Sigmoid colon (tissue), 6 donors: ENCODE measurements at regions not wholly inside any gene's neighbourhood (a gene's known extent, or its start where the extent isn't known, plus 50 kb on each side); places are given as distances from the start of the nearest gene placed in this dataset.

Experiments used
- DNase-seq: peaks from one replicate; pipeline ENCODE4 v3.0.0-alpha.2; 2019
- H3K27ac ChIP-seq, 4 donors: fragments of 200-600 bp; sonication (generic); one replicate each; pipeline ENCODE4 v1.5.1; 2016 to 2019; ENCODE audit warnings: mild to moderate bottlenecking in 1 of 4
- H3K27me3 ChIP-seq, 3 donors: fragments of 200-600 bp; sonication (generic); one replicate each; pipeline ENCODE4 v1.5.1; 2019; ENCODE audit warnings: mild to moderate bottlenecking in 1 of 3
- H3K36me3 ChIP-seq, 4 donors: fragments of 200-600 bp; sonication (generic); one replicate each; pipeline ENCODE4 v1.5.1; 2016 to 2019
- H3K4me1 ChIP-seq, 4 donors: fragments of 200-600 bp; sonication (generic); one replicate each; pipeline ENCODE4 v1.5.1; 2017 to 2019
- H3K4me3 ChIP-seq, 4 donors: fragments of 200-600 bp; sonication (generic); one replicate each; pipeline ENCODE4 v1.5.1; 2017 to 2019; ENCODE audit warnings: mild to moderate bottlenecking in 2 of 4, moderate library complexity in 1 of 4
- H3K9me3 ChIP-seq, 4 donors: fragments of 200-600 bp in 3 of 4; sonication (generic) in 3 of 4; one replicate each; pipeline versions ENCODE4 v1.5.1 to v1.6.1; 2013 to 2019
- EP300 ChIP-seq, 4 donors: sonication (generic); formaldehyde crosslinking; IDR thresholded peaks; one replicate each; pipeline ENCODE4 v1.6.1; 2017; ENCODE audit warnings: antibody characterized with exemption in 4 of 4
- POLR2A ChIP-seq, 2 donors: fragments of 450-650 bp; IDR thresholded peaks; one replicate each; pipeline ENCODE4 v1.6.1; 2016; ENCODE audit warnings: antibody characterized with exemption in 2 of 2, mild to moderate bottlenecking in 2 of 2, moderate library complexity in 2 of 2
- POLR2AphosphoS5 ChIP-seq, 4 donors: sonication (generic); formaldehyde crosslinking; IDR thresholded peaks; one replicate each; pipeline ENCODE4 v1.6.1; 2017; ENCODE audit warnings: antibody characterized with exemption in 4 of 4
- WGBS, 2 donors: extraction: QIAGEN DNeasy Blood & Tissue Kit; methylation state at CpG; one replicate each; pipeline ENCODE4 v1.1.7; 2013; 5-methylcytosine and 5-hydroxymethylcytosine counted together
- intact Hi-C: fragments of 100-400 bp; cut with DNase I; formaldehyde crosslinking; loops from one replicate; pipeline ENCODE4 v1.15.1; 2023
- TF ChIP-seq, protein P1 (sequence below), 4 experiments: fragments of 450-650 bp in 3 of 4; fragments of 200-600 bp in 1 of 4; IDR thresholded peaks; one replicate each; pipeline ENCODE4 v1.5.1; 2016 to 2019; ENCODE audit warnings: antibody characterized with exemption in 4 of 4, mild to moderate bottlenecking in 3 of 4, moderate library complexity in 2 of 4
- donor health status: healthy with polysubstance abuse.
- donor health status: healthy.

DNA sequence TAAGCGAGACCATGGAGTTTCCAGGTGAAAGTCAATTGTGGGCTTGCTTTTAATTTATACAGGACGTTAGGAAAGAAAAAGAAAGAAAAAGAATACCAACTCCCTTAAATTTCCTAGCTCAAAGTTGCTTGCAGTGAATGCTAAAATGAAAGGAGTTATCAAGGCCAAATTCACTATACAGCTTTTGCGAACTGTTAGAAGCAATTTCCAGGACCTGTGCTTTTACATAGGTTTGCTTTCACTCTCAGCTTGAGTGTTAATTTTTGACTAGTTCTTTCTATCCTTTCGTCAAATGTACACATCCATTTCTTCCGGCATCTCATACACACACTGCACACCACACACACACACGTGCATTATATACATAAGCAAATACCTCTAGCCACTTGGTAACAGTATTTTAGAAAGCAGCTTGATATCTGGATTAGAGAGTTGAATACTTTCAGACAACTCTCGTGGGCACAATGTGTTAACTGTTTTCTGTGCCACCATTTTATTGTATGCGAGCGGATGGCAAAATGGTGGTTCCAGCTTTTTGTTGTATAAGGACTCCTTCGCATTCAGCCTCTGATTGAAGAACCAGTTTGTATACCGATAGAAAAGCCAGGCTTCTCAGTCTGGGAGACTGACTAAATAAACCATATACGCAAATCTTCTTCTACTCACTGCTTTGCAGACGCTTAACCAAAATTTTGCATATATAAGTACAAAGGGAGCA is 381.8 kb downstream of the MTX2 start:
- TF ChIP-seq EP300 (IDR thresholded peaks at IDR 0.05): no peak
- TF ChIP-seq POLR2A (IDR thresholded peaks at IDR 0.05): no peak
- TF ChIP-seq, protein P1, sequence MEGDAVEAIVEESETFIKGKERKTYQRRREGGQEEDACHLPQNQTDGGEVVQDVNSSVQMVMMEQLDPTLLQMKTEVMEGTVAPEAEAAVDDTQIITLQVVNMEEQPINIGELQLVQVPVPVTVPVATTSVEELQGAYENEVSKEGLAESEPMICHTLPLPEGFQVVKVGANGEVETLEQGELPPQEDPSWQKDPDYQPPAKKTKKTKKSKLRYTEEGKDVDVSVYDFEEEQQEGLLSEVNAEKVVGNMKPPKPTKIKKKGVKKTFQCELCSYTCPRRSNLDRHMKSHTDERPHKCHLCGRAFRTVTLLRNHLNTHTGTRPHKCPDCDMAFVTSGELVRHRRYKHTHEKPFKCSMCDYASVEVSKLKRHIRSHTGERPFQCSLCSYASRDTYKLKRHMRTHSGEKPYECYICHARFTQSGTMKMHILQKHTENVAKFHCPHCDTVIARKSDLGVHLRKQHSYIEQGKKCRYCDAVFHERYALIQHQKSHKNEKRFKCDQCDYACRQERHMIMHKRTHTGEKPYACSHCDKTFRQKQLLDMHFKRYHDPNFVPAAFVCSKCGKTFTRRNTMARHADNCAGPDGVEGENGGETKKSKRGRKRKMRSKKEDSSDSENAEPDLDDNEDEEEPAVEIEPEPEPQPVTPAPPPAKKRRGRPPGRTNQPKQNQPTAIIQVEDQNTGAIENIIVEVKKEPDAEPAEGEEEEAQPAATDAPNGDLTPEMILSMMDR (IDR thresholded peaks at IDR 0.05): no peak
- no peak for TF ChIP-seq POLR2AphosphoS5 (IDR thresholded peaks at IDR 0.05)
- no peak overlapping the region for H3K4me3 ChIP-seq
- no peaks in the 10 kb centered on the region for H3K9me3 ChIP-seq
- H3K4me1 ChIP-seq: peaks cover 0 to 12% (median 5%) of the 10 kb centered on the region in 4 donors
- H3K36me3 ChIP-seq: no peaks in the 10 kb centered on the region
- H3K27me3 ChIP-seq: peaks cover 0 to 4% (median 0%) of the 10 kb centered on the region in 3 donors
- intact Hi-C loops: loop anchor here (5.0 kb wide), 2 partner anchors 161 to 496 kb away; no protein-coding TSS in a partner anchor
- DNase-seq: no peak
- whole genome bisulfite sequencing, 2 donors: 77 to 82% methylated on average over 13 of the region's 13 CpGs
- H3K27ac ChIP-seq: no peak overlapping the region

DNA sequence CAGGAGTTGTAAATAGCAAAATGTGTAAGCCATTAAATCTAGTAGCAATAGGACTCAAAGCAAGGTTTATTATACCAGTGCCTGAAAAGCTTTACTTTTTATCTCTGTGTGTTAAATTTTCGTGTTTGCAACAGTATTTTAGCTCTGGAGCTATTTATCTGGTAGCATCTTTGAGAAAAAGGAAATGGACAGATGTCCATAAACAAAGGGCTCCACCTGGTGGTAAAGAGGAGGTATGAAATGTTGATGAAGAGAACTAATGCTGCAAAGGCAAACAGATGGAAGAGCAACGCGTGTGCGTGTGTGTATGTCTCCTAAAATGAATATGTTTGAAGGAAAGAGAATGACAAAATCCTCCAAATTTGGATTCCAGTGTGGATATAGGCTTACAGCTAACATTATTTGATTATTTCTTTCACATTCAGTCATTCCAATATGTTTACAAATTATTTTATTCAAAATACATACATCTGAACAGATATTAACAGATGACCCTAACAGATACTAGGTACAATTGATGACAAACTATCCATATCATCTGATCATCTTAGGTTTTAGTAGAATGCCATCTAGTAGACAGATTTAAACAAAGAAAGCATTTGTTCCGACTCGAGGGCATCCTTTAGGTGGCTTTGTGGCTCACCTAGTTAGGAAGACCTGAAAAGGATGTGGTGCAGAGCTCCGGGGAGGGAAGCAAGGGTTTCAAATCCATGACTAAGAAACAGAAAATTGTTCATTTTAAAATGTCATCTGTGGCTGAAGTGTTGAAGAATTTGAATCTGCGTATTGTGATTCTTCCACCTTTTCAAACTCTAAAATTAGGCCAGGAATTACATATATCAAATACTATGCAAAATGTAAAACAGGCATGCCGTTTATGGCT is 383.3 kb downstream of the MTX2 start:
- no peak for DNase-seq
- intact Hi-C loops: loop anchor here (5.0 kb wide), 2 partner anchors 160 to 495 kb away; no protein-coding TSS in a partner anchor
- Histone ChIP-seq H3K4me3 (no peak overlapping the region), H3K4me1 (peaks cover 0 to 12% (median 5%) of the 10 kb centered on the region in 4 donors), H3K9me3 (no peaks in the 10 kb centered on the region), H3K27ac (no peak overlapping the region), H3K27me3 (peaks cover 0 to 4% (median 0%) of the 10 kb centered on the region in 3 donors), H3K36me3 (no peaks in the 10 kb centered on the region)
- TF ChIP-seq, protein P1 (IDR thresholded peaks at IDR 0.05): peak; percentile 59 to 77 (median 62)
- TF ChIP-seq POLR2A (IDR thresholded peaks at IDR 0.05): no peak
- 34 to 49% methylated on average over 9 of the region's 9 CpGs for WGBS, 2 donors

DNA sequence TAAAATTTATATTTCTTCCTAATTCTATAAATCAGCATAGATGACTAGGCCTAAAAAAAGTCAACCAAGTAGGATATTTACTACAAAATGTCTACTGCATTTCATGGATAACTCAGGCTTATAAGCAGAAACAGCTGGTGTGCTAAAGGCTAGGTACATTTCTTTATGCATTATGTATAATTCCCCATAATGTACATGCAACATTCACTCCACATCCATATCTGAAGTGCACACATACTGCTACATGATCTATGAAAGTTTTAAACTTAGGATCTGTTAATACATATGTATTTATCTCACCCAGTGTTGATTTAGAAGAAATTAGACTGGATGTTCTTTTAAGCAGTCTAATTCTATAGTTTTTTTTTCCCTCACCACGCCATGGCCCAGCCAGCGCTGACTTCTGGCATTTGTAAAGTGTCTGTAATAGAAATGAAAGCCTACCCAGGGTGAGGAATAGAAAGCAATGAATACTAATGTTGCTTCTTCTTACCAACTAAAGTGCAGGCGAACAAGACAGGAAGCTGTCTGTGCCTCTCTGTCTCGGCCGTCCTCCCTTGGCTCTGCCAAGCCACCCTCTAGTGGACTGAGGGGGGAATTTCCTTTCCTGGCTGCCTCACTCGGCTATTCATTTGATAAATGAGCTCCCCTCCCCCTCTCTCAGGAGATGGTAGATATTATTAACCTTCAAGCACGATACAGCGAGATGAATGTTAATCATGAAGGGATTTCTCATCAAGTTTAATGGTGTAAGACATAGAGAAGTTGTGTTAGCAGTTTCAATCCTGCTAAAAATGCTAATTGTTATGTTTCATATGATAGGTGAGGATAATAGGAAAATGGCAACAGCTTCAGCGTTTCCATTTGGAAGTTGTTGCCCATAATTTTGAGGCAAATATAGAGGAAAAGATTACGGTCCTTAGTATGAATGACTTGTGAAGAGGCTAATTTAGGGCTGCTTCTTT is 384.5 kb downstream of the MTX2 start:
- no peaks in the 10 kb centered on the region for H3K9me3 ChIP-seq
- no peaks in the 10 kb centered on the region for H3K27me3 ChIP-seq
- peaks cover 0 to 12% (median 5%) of the 10 kb centered on the region in 4 donors for H3K4me1 ChIP-seq
- peak; percentile 81 for DNase-seq
- no peaks in the 10 kb centered on the region for H3K36me3 ChIP-seq
- H3K4me3 ChIP-seq: no peak overlapping the region
- no peak for TF ChIP-seq EP300 (IDR thresholded peaks at IDR 0.05)
- TF ChIP-seq, protein P1 (IDR thresholded peaks at IDR 0.05): peak; percentile 44 to 78 (median 52)
- intact Hi-C loops: loop anchor here (5.0 kb wide), 2 partner anchors 159 to 494 kb away; no protein-coding TSS in a partner anchor
- 23 to 31% methylated on average over 10 of the region's 10 CpGs for WGBS, 2 donors
- peak overlapping the region in 2 of 4 donors; percentile 42 to 47 for H3K27ac ChIP-seq

DNA sequence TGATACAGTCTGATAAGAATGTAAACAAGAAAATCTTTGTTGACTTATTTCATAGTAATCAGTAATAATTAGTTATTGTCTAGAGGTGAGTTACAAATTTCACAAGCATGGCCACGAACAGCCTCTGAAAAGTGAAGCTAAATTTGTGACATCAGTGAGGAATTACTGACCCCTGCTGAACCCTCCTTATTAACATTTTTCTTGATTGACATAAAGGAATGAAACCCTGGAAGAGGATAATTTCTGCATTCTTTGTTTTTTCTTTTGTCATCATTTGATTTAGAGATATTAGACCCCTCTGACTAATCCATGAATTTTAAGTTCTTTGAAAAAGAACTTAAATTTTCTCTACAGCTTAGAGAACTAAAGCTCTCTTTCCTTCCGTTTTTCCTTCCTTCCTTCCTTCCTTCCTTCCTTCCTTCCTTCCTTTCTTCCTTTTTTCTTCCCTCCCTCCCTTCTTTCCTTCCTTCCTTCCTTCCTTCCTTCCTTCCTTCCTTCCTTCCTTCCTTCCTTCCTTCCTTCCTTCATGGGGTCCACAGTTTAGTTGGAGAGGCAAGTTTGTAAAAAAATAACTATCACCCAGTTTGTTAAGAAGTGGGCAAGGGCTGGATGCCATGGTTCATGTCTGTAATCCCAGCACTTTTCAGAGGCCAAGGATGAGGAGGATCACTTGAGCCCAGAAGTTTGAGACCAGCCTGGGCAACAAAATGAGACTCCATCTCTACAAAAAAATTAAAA is 387.0 kb downstream of the MTX2 start:
- Histone ChIP-seq H3K4me3 (no peak overlapping the region), H3K27ac (no peak overlapping the region), H3K9me3 (no peaks in the 10 kb centered on the region), H3K36me3 (no peaks in the 10 kb centered on the region), H3K4me1 (peaks cover 0 to 12% (median 5%) of the 10 kb centered on the region in 4 donors), H3K27me3 (no peaks in the 10 kb centered on the region)
- TF ChIP-seq EP300 (IDR thresholded peaks at IDR 0.05) (no peak), POLR2AphosphoS5 (IDR thresholded peaks at IDR 0.05) (no peak), POLR2A (IDR thresholded peaks at IDR 0.05) (no peak)
- TF ChIP-seq, protein P1 (IDR thresholded peaks at IDR 0.05): no peak
- 74 to 82% methylated on average over 2 of the region's 2 CpGs for WGBS, 2 donors
- intact Hi-C loops: no loop called here
- DNase-seq: no peak
